ENCODE measurements at regions not wholly inside any gene's neighbourhood (a gene's known extent, or its start where the extent isn't known, plus 50 kb on each side); places are given as distances from the start of the nearest gene placed in this dataset.

GRCh38 chr12:75568393-75568792 is 57.0 kb upstream of the KRR1 start:
- Mint-ChIP-seq H3K9me3 (peaks cover 33% of the 10 kb centered on the region), H3K27ac (no peak overlapping the region), H3K4me3 (no peak overlapping the region), H3K4me1 (no peaks in the 10 kb centered on the region), H3K27me3 (ENCODE audit: low read depth) (no peaks in the 10 kb centered on the region; the same call in 1 of the 2 replicates), H3K36me3 (peaks cover 19% of the 10 kb centered on the region)
- TF ChIP-seq MXD4 (CRISPR knock-in tag; IDR thresholded peaks at IDR 0.05; ENCODE audit: borderline replicate concordance) (no peak), TEAD1 (CRISPR knock-in tag; IDR thresholded peaks at IDR 0.05) (no peak), MYBL2 (CRISPR knock-in tag; IDR thresholded peaks at IDR 0.05) (no peak)
- DNase-seq (ENCODE audit: low spot score): no peak
- POLR2A ChIA-PET: no interaction called here
- CTCF ChIA-PET: no interaction called here
- ATAC-seq: no peak

DNA sequence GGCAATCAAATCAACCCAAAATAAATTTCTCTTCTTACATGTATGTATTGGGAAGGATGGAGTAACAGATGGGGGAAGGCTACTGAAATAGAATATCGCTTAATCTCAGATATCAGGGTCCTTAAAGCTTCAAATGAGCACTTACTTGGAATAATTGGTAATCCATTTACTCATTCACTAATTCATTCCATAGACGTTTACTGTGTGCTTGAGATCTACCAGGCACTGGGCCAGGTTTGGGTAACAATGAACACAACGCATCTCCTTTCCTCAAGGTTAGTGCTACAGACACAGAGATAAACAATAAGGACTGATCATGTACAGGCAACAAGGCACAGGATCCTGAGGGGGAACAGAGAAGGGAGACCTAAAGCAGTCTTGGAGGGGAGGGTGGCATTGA is 54.4 kb upstream of the KRR1 start:
- H3K27me3 Mint-ChIP-seq (ENCODE audit: low read depth): no peaks in the 10 kb centered on the region; the same call in 1 of the 2 replicates
- CTCF ChIA-PET: no interaction called here
- no peak for DNase-seq (ENCODE audit: low spot score)
- TF ChIP-seq FOXP1 (CRISPR knock-in tag; IDR thresholded peaks at IDR 0.05; ENCODE audit: borderline replicate concordance) (no peak), ZNF423 (CRISPR knock-in tag; IDR thresholded peaks at IDR 0.05) (no peak), TCF7 (CRISPR knock-in tag; IDR thresholded peaks at IDR 0.05; ENCODE audit: low read depth) (no peak), NR3C1 (CRISPR knock-in tag; conservative IDR thresholded peaks at IDR 0.05; ENCODE audit: low read depth) (no peak), PRDM15 (CRISPR knock-in tag; IDR thresholded peaks at IDR 0.05) (no peak), ZNF219 (CRISPR knock-in tag; IDR thresholded peaks at IDR 0.05; ENCODE audit: borderline replicate concordance) (no peak), FOXJ3 (CRISPR knock-in tag; IDR thresholded peaks at IDR 0.05; ENCODE audit: borderline replicate concordance) (no peak), NFYB (CRISPR knock-in tag; conservative IDR thresholded peaks at IDR 0.05; ENCODE audit: low read depth) (no peak), ELF4 (CRISPR knock-in tag; IDR thresholded peaks at IDR 0.05; ENCODE audit: low read depth) (no peak), IRF1 (CRISPR knock-in tag; IDR thresholded peaks at IDR 0.05) (no peak), ZNF671 (CRISPR knock-in tag; IDR thresholded peaks at IDR 0.05) (no peak), CBFB (CRISPR knock-in tag; IDR thresholded peaks at IDR 0.05; ENCODE audit: low read depth) (no peak), GRHL2 (CRISPR knock-in tag; IDR thresholded peaks at IDR 0.05; ENCODE audit: insufficient replicate concordance, severe bottlenecking) (no peak), MLX (CRISPR knock-in tag; IDR thresholded peaks at IDR 0.05) (no peak), ETV6 (CRISPR knock-in tag; IDR thresholded peaks at IDR 0.05) (no peak), ZNF396 (CRISPR knock-in tag; IDR thresholded peaks at IDR 0.05; ENCODE audit: borderline replicate concordance) (no peak)
- TF ChIP-seq, protein P1, sequence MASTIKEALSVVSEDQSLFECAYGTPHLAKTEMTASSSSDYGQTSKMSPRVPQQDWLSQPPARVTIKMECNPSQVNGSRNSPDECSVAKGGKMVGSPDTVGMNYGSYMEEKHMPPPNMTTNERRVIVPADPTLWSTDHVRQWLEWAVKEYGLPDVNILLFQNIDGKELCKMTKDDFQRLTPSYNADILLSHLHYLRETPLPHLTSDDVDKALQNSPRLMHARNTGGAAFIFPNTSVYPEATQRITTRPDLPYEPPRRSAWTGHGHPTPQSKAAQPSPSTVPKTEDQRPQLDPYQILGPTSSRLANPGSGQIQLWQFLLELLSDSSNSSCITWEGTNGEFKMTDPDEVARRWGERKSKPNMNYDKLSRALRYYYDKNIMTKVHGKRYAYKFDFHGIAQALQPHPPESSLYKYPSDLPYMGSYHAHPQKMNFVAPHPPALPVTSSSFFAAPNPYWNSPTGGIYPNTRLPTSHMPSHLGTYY (CRISPR knock-in tag; IDR thresholded peaks at IDR 0.05): no peak
- TF ChIP-seq, protein P2, sequence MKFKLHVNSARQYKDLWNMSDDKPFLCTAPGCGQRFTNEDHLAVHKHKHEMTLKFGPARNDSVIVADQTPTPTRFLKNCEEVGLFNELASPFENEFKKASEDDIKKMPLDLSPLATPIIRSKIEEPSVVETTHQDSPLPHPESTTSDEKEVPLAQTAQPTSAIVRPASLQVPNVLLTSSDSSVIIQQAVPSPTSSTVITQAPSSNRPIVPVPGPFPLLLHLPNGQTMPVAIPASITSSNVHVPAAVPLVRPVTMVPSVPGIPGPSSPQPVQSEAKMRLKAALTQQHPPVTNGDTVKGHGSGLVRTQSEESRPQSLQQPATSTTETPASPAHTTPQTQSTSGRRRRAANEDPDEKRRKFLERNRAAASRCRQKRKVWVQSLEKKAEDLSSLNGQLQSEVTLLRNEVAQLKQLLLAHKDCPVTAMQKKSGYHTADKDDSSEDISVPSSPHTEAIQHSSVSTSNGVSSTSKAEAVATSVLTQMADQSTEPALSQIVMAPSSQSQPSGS (CRISPR knock-in tag; IDR thresholded peaks at IDR 0.05; ENCODE audit: borderline replicate concordance, low read depth): no peak
- TF ChIP-seq, protein P3, sequence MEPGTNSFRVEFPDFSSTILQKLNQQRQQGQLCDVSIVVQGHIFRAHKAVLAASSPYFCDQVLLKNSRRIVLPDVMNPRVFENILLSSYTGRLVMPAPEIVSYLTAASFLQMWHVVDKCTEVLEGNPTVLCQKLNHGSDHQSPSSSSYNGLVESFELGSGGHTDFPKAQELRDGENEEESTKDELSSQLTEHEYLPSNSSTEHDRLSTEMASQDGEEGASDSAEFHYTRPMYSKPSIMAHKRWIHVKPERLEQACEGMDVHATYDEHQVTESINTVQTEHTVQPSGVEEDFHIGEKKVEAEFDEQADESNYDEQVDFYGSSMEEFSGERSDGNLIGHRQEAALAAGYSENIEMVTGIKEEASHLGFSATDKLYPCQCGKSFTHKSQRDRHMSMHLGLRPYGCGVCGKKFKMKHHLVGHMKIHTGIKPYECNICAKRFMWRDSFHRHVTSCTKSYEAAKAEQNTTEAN (CRISPR knock-in tag; IDR thresholded peaks at IDR 0.05): no peak
- H3K9me3 Mint-ChIP-seq: peaks cover 29% of the 10 kb centered on the region
- H3K36me3 Mint-ChIP-seq: peaks cover 19% of the 10 kb centered on the region
- no peak overlapping the region for H3K27ac Mint-ChIP-seq
- POLR2A ChIA-PET: no interaction called here
- ATAC-seq: no peak
- no peak overlapping the region for H3K4me3 Mint-ChIP-seq
- H3K4me1 Mint-ChIP-seq: no peaks in the 10 kb centered on the region

All from WTC11 (cell line).